ENCODE measurements at regions not wholly inside any gene's neighbourhood (a gene's known extent, or its start where the extent isn't known, plus 50 kb on each side); places are given as distances from the start of the nearest gene placed in this dataset.

DNA sequence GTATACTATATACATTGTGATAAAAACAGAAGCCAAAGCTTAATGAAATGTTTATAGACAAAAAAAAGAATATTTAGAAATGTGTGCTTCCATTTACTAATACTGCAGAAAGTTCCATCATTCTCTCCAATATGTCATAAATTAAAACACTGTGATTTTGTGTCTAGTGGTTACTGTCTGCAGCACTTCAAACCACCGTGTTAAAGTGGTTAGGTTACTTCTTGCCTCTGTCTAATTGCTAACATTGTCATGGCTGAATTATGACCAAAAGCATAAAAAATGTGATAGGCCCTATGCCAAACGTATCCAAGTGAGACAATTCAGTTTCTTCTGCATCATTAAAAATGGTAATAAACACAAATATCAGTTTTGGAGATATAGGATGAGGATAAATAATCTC lies 52.7 kb upstream of the CST5 start:
- H3K9me3 Mint-ChIP-seq (ENCODE audit: low read depth, unreplicated experiment) = no peaks in the 10 kb centered on the region
- H3K4me3 Mint-ChIP-seq (ENCODE audit: low read depth, unreplicated experiment) = no peak overlapping the region
- no TSS peak for BruUV-seq (replicated peaks)
- DNase-seq = no peak
- intact Hi-C loops (cut with micrococcal nuclease; ENCODE audit: unreplicated experiment) = loop anchor here (10.0 kb wide), 1 partner anchor 63 kb away; no protein-coding TSS in a partner anchor
- no peak overlapping the region for H3K27ac Mint-ChIP-seq (ENCODE audit: unreplicated experiment)
- H3K4me1 Mint-ChIP-seq (ENCODE audit: low read depth, unreplicated experiment) = no peaks in the 10 kb centered on the region
- no peak for TF ChIP-seq CTCF (IDR thresholded peaks at IDR 0.05; ENCODE audit: unreplicated experiment)
- no peaks in the 10 kb centered on the region for H3K36me3 Mint-ChIP-seq (ENCODE audit: insufficient read depth, unreplicated experiment)
- CTCF ChIA-PET = no interaction called here
- no peaks in the 10 kb centered on the region for H3K27me3 Mint-ChIP-seq (ENCODE audit: unreplicated experiment)

Measured in Calu3 (cell line).